MM.1S (cell line): ENCODE measurements at regions not wholly inside any gene's neighbourhood (a gene's known extent, or its start where the extent isn't known, plus 50 kb on each side); places are given as distances from the start of the nearest gene placed in this dataset.

Experiments used
- DNase-seq: peaks from one replicate; pipeline ENCODE4 v3.0.0-alpha.2; 2015
- H2AFZ ChIP-seq: fragments of 300-600 bp; sonication (generic); 2 replicates; pipeline ENCODE4 v1.6.0; 2016; ENCODE audit warnings: antibody characterized with exemption, low read length
- H3F3A ChIP-seq: fragments of 300-600 bp; sonication (generic); 2 replicates; pipeline ENCODE4 v1.6.1; 2016; ENCODE audit warnings: mild to moderate bottlenecking, antibody characterized with exemption, low read length, moderate library complexity, mixed read lengths; ENCODE audit not compliant: insufficient read depth
- H3K27ac ChIP-seq: fragments of 300-600 bp; sonication (generic); 2 replicates; pipeline ENCODE4 v1.5.1; 2016; ENCODE audit warnings: mild to moderate bottlenecking, low read length
- H3K27me3 ChIP-seq: fragments of 300-600 bp; sonication (generic); replicated peaks from 2 replicates; pipeline ENCODE4 v1.6.0; 2016; ENCODE audit warnings: low read length; ENCODE audit not compliant: insufficient read depth
- H3K36me3 ChIP-seq: fragments of 300-600 bp; sonication (generic); replicated peaks from 2 replicates; pipeline ENCODE4 v1.6.1; 2016; ENCODE audit warnings: mild to moderate bottlenecking, low read length, mixed read lengths; ENCODE audit not compliant: insufficient read depth
- H3K4me1 ChIP-seq: fragments of 300-600 bp; sonication (generic); 2 replicates; pipeline ENCODE4 v1.6.1; 2016; ENCODE audit warnings: low read length, mixed read lengths
- H3K4me2 ChIP-seq: fragments of 300-600 bp; sonication (generic); 2 replicates; pipeline ENCODE4 v1.6.0; 2016; ENCODE audit warnings: low read depth, low read length
- H3K4me3 ChIP-seq: fragments of 300-600 bp; sonication (generic); 2 replicates; pipeline ENCODE4 v1.5.1; 2016; ENCODE audit warnings: low read length, mixed read lengths
- H3K79me2 ChIP-seq: fragments of 300-600 bp; sonication (generic); 2 replicates; pipeline ENCODE4 v1.6.1; 2016; ENCODE audit warnings: mixed run types, low read length, mixed read lengths
- H3K9ac ChIP-seq: fragments of 300-600 bp; sonication (generic); 2 replicates; pipeline ENCODE4 v1.6.1; 2016; ENCODE audit warnings: low read length, mixed read lengths
- H3K9me2 ChIP-seq: fragments of 300-600 bp; sonication (generic); replicated peaks from 2 replicates; pipeline ENCODE4 v1.6.1; 2016; ENCODE audit warnings: mild to moderate bottlenecking, low read length, mixed read lengths; ENCODE audit not compliant: insufficient read depth
- H3K9me3 ChIP-seq: fragments of 300-600 bp; sonication (generic); replicated peaks from 2 replicates; pipeline ENCODE4 v1.6.1; 2016; ENCODE audit warnings: mild to moderate bottlenecking, low read length, mixed read lengths; ENCODE audit not compliant: insufficient read depth
- H4K20me1 ChIP-seq: fragments of 300-600 bp; sonication (generic); 2 replicates; pipeline ENCODE4 v1.6.1; 2016; ENCODE audit warnings: mild to moderate bottlenecking, low read length, moderate library complexity, mixed read lengths; ENCODE audit not compliant: insufficient read depth
- CTCF ChIP-seq: fragments of 300-600 bp; sonication (generic); IDR thresholded peaks from 2 replicates; pipeline ENCODE4 v1.5.1; 2016; ENCODE audit warnings: antibody characterized with exemption, low read length, mixed read lengths
- EZH2 ChIP-seq: fragments of 300-600 bp; sonication (generic); optimal IDR thresholded peaks from 2 replicates; pipeline ENCODE3; 2017; ENCODE audit warnings: low read depth, mild to moderate bottlenecking, antibody characterized with exemption, low read length, mixed read lengths
- EZH2phosphoT487 ChIP-seq: fragments of 300-600 bp; sonication (generic); IDR thresholded peaks from 2 replicates; pipeline ENCODE4 v1.6.1; 2018; ENCODE audit warnings: antibody characterized with exemption, low read length

- no peaks in the 10 kb centered on the region for H3K9me2 ChIP-seq
- no peak for TF ChIP-seq EZH2phosphoT487
- H3K4me2 ChIP-seq = no peak overlapping the region
- H3K9ac ChIP-seq = no peak overlapping the region
- H3K36me3 ChIP-seq = no peaks in the 10 kb centered on the region
- no peak overlapping the region for H2AFZ ChIP-seq
- no peaks in the 10 kb centered on the region for H3K4me1 ChIP-seq
- H3K4me3 ChIP-seq = no peak overlapping the region
- H3F3A ChIP-seq = no peaks in the 10 kb centered on the region
- H4K20me1 ChIP-seq = no peaks in the 10 kb centered on the region
- no peaks in the 10 kb centered on the region for H3K9me3 ChIP-seq
- H3K79me2 ChIP-seq = no peaks in the 10 kb centered on the region
- H3K27ac ChIP-seq = no peak overlapping the region
- DNase-seq = no peak
- no peaks in the 10 kb centered on the region for H3K27me3 ChIP-seq
Measured at GRCh38 chr5:89869346-89869745, 540.2 kb downstream of the CETN3 start.

DNA sequence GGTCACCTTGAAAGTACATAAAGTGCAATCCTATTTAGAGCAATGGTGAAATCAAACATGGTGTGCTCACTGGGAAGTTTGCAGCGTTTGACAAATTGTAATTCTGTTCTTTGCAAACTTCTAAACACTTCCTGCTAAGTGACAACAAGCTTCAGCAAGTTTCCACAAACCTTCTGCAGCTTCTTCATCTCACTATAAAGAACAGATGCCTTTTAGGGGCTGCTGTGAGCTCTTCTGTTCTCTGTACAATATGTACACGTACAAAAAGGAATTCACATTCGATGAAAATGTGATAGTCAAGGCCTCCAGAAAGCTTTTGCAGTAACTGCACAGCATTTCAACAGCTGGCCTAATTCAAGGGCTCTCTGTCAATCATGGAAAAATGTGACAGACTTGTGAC is 543.1 kb downstream of the CETN3 start:
- no peaks in the 10 kb centered on the region for H3F3A ChIP-seq
- H3K9me2 ChIP-seq = no peaks in the 10 kb centered on the region
- H3K4me3 ChIP-seq = no peak overlapping the region
- no peak overlapping the region for H3K9ac ChIP-seq
- H3K79me2 ChIP-seq = no peaks in the 10 kb centered on the region
- H3K36me3 ChIP-seq = no peaks in the 10 kb centered on the region
- DNase-seq = no peak
- no peaks in the 10 kb centered on the region for H4K20me1 ChIP-seq
- H3K27ac ChIP-seq = no peak overlapping the region
- TF ChIP-seq EZH2phosphoT487 (no peak), CTCF (no peak), EZH2 (no peak)
- no peaks in the 10 kb centered on the region for H3K27me3 ChIP-seq
- no peak overlapping the region for H2AFZ ChIP-seq
- H3K4me1 ChIP-seq = no peaks in the 10 kb centered on the region
- H3K9me3 ChIP-seq = no peaks in the 10 kb centered on the region
- H3K4me2 ChIP-seq = no peak overlapping the region

GRCh38 chr5:89864941-89865340 is 544.6 kb downstream of the CETN3 start:
- DNase-seq = no peak
- H3K4me2 ChIP-seq = no peak overlapping the region

GRCh38 chr5:89857790-89858189 is 551.8 kb downstream of the CETN3 start:
- Histone ChIP-seq H3K4me1 (no peaks in the 10 kb centered on the region), H2AFZ (no peak overlapping the region), H3K27me3 (no peaks in the 10 kb centered on the region), H3K9me2 (no peaks in the 10 kb centered on the region), H3K27ac (no peak overlapping the region), H4K20me1 (no peaks in the 10 kb centered on the region), H3K9ac (no peak overlapping the region), H3K4me3 (no peak overlapping the region), H3K36me3 (no peaks in the 10 kb centered on the region), H3K9me3 (no peaks in the 10 kb centered on the region), H3K4me2 (no peak overlapping the region), H3K79me2 (no peaks in the 10 kb centered on the region), H3F3A (no peaks in the 10 kb centered on the region)
- DNase-seq = no peak
- TF ChIP-seq EZH2 (no peak), CTCF (no peak), EZH2phosphoT487 (no peak)

More at GRCh38 chr5:89864941-89865340, 544.6 kb downstream of the CETN3 start:
- H3K4me1 ChIP-seq = no peaks in the 10 kb centered on the region
- H3K36me3 ChIP-seq = no peaks in the 10 kb centered on the region
- H3K27me3 ChIP-seq = no peaks in the 10 kb centered on the region
- H3K9me3 ChIP-seq = no peaks in the 10 kb centered on the region
- no peak for TF ChIP-seq CTCF
- TF ChIP-seq EZH2phosphoT487 = no peak
- TF ChIP-seq EZH2 = no peak
- no peaks in the 10 kb centered on the region for H3K79me2 ChIP-seq
- no peak overlapping the region for H3K4me3 ChIP-seq
- no peak overlapping the region for H2AFZ ChIP-seq
- no peaks in the 10 kb centered on the region for H4K20me1 ChIP-seq
- no peak overlapping the region for H3K27ac ChIP-seq
- no peaks in the 10 kb centered on the region for H3F3A ChIP-seq
- no peak overlapping the region for H3K9ac ChIP-seq
- no peaks in the 10 kb centered on the region for H3K9me2 ChIP-seq
